Body of pancreas (tissue), 4 donors: ENCODE measurements at regions not wholly inside any gene's neighbourhood (a gene's known extent, or its start where the extent isn't known, plus 50 kb on each side); places are given as distances from the start of the nearest gene placed in this dataset.

Experiments
- ATAC-seq: fragments of 150-250 bp; one replicate; pipeline ENCODE4 v1.9.1; 2016
- DNase-seq, 4 donors: peaks; one replicate each; pipeline ENCODE4 v3.0.0-alpha.2; 2019
- H3K27ac ChIP-seq, 4 donors: fragments of 200-600 bp; sonication (generic); 1 replicate in 3 of 4; 2 replicates in 1 of 4; pipeline versions ENCODE4 v1.5.1 to v1.6.1; 2016 to 2019; ENCODE audit warnings: mild to moderate bottlenecking in 1 of 4, mixed read lengths in 1 of 4, moderate library complexity in 1 of 4
- H3K27me3 ChIP-seq, 2 donors: fragments of 200-600 bp; sonication (generic); one replicate each; pipeline ENCODE4 v1.6.0; 2016; ENCODE audit warnings: mild to moderate bottlenecking in 1 of 2
- H3K36me3 ChIP-seq, 2 donors: fragments of 200-600 bp; sonication (generic); replicated peaks in 1 of 2; 2 replicates each; pipeline ENCODE4 v1.5.1; 2016; ENCODE audit warnings: low read depth in 2 of 2; ENCODE audit not compliant: insufficient read depth in 1 of 2
- H3K4me1 ChIP-seq: fragments of 200-600 bp; sonication (generic); one replicate; pipeline ENCODE4 v1.6.0; 2016
- H3K4me3 ChIP-seq, 2 donors: fragments of 200-600 bp; sonication (generic); 1 replicate in 1 of 2; 2 replicates in 1 of 2; pipeline ENCODE4 v1.5.1; 2016 to 2019
- H3K9me3 ChIP-seq, 3 donors: fragments of 200-600 bp; sonication (generic); 1 replicate in 2 of 3; 2 replicates in 1 of 3; pipeline ENCODE4 v1.5.1; 2016
- CTCF ChIP-seq, 7 experiments: fragments of 450-650 bp in 4 of 7; fragments of 200-600 bp in 3 of 7; sonication (generic) in 3 of 7; IDR thresholded peaks; one replicate each; pipeline ENCODE4 v1.5.1; 2016 to 2019; ENCODE audit warnings: antibody characterized with exemption in 7 of 7
- POLR2A ChIP-seq, 3 donors: fragments of 450-650 bp; IDR thresholded peaks; one replicate each; pipeline ENCODE4 v1.6.1; 2016; ENCODE audit warnings: antibody characterized with exemption in 3 of 3, mild to moderate bottlenecking in 2 of 3
- WGBS, 2 donors: methylation state at CpG; one replicate each; pipeline ENCODE4 v1.1.5; 2017; 5-methylcytosine and 5-hydroxymethylcytosine counted together
- intact Hi-C: fragments of 100-400 bp; cut with DNase I; formaldehyde crosslinking; loops from one replicate; pipeline ENCODE4 v1.15.1; 2023

- ATAC-seq (no peak), DNase-seq (no peak)
- H3K36me3 ChIP-seq: no peaks in the 10 kb centered on the region
- no peaks in the 10 kb centered on the region for H3K9me3 ChIP-seq
- TF ChIP-seq POLR2A (IDR thresholded peaks at IDR 0.05): no peak
- TF ChIP-seq CTCF (IDR thresholded peaks at IDR 0.05): no peak
- no peak overlapping the region for H3K27ac ChIP-seq
- no peaks in the 10 kb centered on the region for H3K4me1 ChIP-seq
- H3K4me3 ChIP-seq: no peak overlapping the region
- intact Hi-C loops: no loop called here
- 91 to 94% methylated on average over 1 of the region's 1 CpG for WGBS, 2 donors
- H3K27me3 ChIP-seq: no peaks in the 10 kb centered on the region
These were observed 94.4 kb upstream of the SPATA12 start for GRCh38 chr3:56966104-56966503.

GRCh38 chr3:56962922-56963321 is 97.5 kb upstream of the SPATA12 start:
- Histone ChIP-seq H3K4me1 (no peaks in the 10 kb centered on the region), H3K36me3 (no peaks in the 10 kb centered on the region), H3K4me3 (no peak overlapping the region), H3K9me3 (no peaks in the 10 kb centered on the region), H3K27me3 (no peaks in the 10 kb centered on the region), H3K27ac (no peak overlapping the region)
- ATAC-seq (no peak), DNase-seq (no peak)
- 87 to 94% methylated on average over 2 of the region's 2 CpGs for WGBS, 2 donors
- no peak for TF ChIP-seq POLR2A (IDR thresholded peaks at IDR 0.05)
- no peak for TF ChIP-seq CTCF (IDR thresholded peaks at IDR 0.05)
- intact Hi-C loops: no loop called here

- Histone ChIP-seq H3K4me3 (no peak overlapping the region), H3K4me1 (no peaks in the 10 kb centered on the region), H3K27me3 (no peaks in the 10 kb centered on the region), H3K27ac (no peak overlapping the region), H3K9me3 (no peaks in the 10 kb centered on the region), H3K36me3 (no peaks in the 10 kb centered on the region)
- 75 to 80% methylated on average over 3 of the region's 3 CpGs for WGBS, 2 donors
- TF ChIP-seq POLR2A (IDR thresholded peaks at IDR 0.05) (no peak), CTCF (IDR thresholded peaks at IDR 0.05) (no peak)
- ATAC-seq: no peak
- no peak for DNase-seq
- intact Hi-C loops: no loop called here
These were observed 98.3 kb upstream of the SPATA12 start for GRCh38 chr3:56962206-56962605.

- H3K27ac ChIP-seq: no peak overlapping the region
- no peaks in the 10 kb centered on the region for H3K36me3 ChIP-seq
- intact Hi-C loops: no loop called here
- ATAC-seq: no peak
- H3K9me3 ChIP-seq: no peaks in the 10 kb centered on the region
- H3K27me3 ChIP-seq: no peaks in the 10 kb centered on the region
- no peaks in the 10 kb centered on the region for H3K4me1 ChIP-seq
- 89 to 93% methylated on average over 6 of the region's 6 CpGs for WGBS, 2 donors
- no peak for DNase-seq
- no peak for TF ChIP-seq CTCF (IDR thresholded peaks at IDR 0.05)
- no peak for TF ChIP-seq POLR2A (IDR thresholded peaks at IDR 0.05)
- H3K4me3 ChIP-seq: no peak overlapping the region
These were observed 100.1 kb upstream of the SPATA12 start for GRCh38 chr3:56960234-56960917.

- 87 to 96% methylated on average over 2 of the region's 2 CpGs for WGBS, 2 donors
- Histone ChIP-seq H3K36me3 (no peaks in the 10 kb centered on the region), H3K9me3 (no peaks in the 10 kb centered on the region), H3K27ac (no peak overlapping the region), H3K4me1 (no peaks in the 10 kb centered on the region), H3K4me3 (no peak overlapping the region), H3K27me3 (no peaks in the 10 kb centered on the region)
- TF ChIP-seq POLR2A (IDR thresholded peaks at IDR 0.05) (no peak), CTCF (IDR thresholded peaks at IDR 0.05) (no peak)
- ATAC-seq (no peak), DNase-seq (no peak)
- intact Hi-C loops: no loop called here
These were observed 101.6 kb upstream of the SPATA12 start for GRCh38 chr3:56958879-56959278.
